ENCODE measurements at regions not wholly inside any gene's neighbourhood (a gene's known extent, or its start where the extent isn't known, plus 50 kb on each side); places are given as distances from the start of the nearest gene placed in this dataset.

GRCh38 chr5:100676817-100677631 is 141.8 kb downstream of the FAM174A start:
- TF ChIP-seq ZFX (IDR thresholded peaks at IDR 0.05) (no peak), CTCF (conservative IDR thresholded peaks at IDR 0.05) (no peak)

Data from C4-2B (cell line).